ENCODE measurements at regions not wholly inside any gene's neighbourhood (a gene's known extent, or its start where the extent isn't known, plus 50 kb on each side); places are given as distances from the start of the nearest gene placed in this dataset.
"Not testable (repeated sequence)": the region's sequence is repeated elsewhere in the genome, so short reads cannot be mapped to it uniquely, and the experiment has no call there.

- DNase-seq (ENCODE audit: low spot score): no peak
Observed at GRCh38 chr13:50762969-50763567, 80.4 kb downstream of the DLEU7 start.

GRCh38 chr13:50766013-50766412 lies 77.5 kb downstream of the DLEU7 start:
- no peak for DNase-seq (ENCODE audit: low spot score)

DNA sequence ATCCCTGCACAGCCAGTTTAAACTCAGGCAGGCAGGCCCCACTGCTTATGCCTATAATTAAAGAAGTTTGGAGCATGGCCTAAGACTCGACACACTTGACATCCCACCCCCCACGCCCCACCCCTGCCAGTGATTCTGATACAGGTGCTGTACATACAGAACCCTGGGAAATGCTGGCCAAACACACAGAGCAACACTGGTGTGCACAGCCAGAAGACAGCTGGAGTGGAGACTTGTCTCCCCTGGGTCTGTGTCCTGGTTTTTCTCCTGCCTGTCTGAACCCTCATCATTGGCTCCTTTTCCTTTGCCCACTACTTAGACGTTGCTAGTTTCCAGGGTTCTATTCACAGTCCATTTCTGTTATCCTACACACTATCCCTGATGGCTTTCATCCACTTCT lies 76.8 kb downstream of the DLEU7 start:
- DNase-seq (ENCODE audit: low spot score): no peak

- not testable (repeated sequence) for DNase-seq (ENCODE audit: low spot score)
Observed at GRCh38 chr13:50772881-50773280, 70.6 kb downstream of the DLEU7 start.

Measured in mesenteric fat pad (tissue), 1 donor.